Breast epithelium (tissue), 3 donors: ENCODE measurements at regions not wholly inside any gene's neighbourhood (a gene's known extent, or its start where the extent isn't known, plus 50 kb on each side); places are given as distances from the start of the nearest gene placed in this dataset.

ENCODE experiments used
- POLR2A ChIP-seq: fragments of 450-650 bp; IDR thresholded peaks from one replicate; pipeline ENCODE4 v1.6.1; 2016; ENCODE audit warnings: antibody characterized with exemption, mild to moderate bottlenecking, moderate library complexity
- POLR2AphosphoS5 ChIP-seq, 3 donors: sonication (generic); formaldehyde crosslinking; IDR thresholded peaks; one replicate each; pipeline ENCODE4 v1.6.1; 2017; ENCODE audit warnings: antibody characterized with exemption in 3 of 3

DNA sequence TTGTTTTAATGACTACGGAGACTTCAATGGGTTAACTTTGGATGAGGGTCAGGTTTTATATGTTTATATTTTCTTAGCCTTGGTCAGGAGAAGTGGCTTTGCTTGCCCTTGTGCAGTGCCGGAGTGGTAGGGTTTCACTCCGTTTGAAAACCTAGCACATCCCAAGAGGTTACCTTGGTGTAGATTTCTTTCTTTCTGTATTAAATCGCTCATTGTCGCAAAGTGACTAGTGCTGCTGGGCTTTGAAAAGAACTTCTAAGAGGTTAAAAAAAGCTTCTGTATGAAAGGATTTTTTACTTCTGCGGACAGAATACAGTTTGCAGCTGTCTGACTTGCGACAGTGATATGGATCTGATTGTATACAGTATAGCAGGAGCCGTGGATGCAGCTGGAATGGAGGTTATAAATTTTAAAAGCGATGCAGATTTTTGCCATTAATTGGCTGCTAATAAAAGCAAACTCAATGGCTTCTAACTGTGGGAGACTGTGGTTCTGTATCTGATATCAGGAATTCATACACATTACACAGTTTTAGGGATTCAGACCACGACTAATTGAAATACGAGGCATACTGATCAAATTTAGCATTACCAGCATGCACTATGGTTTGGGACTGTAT lies 340.9 kb upstream of the PITX2 start:
- TF ChIP-seq POLR2A (no peak), POLR2AphosphoS5 (IDR thresholded peaks at IDR 0.05) (no peak)
